SK-N-SH treated with all-trans-retinoic acid at 6 μM for 48 hours (cell line): ENCODE measurements at regions not wholly inside any gene's neighbourhood (a gene's known extent, or its start where the extent isn't known, plus 50 kb on each side); places are given as distances from the start of the nearest gene placed in this dataset.

Experiments used
- ATAC-seq: fragments of 200-7000 bp; cut with Tn5 transposase; 3 replicates; pipeline ENCODE4 v1.9.1; 2020; ENCODE audit warnings: mild to moderate bottlenecking, moderate library complexity
- BACH2 ChIP-seq: fragments of 250-450 bp; sonication (Bioruptor Pico); IDR thresholded peaks from 2 replicates; pipeline ENCODE4 v1.9.0; 2021; ENCODE audit warnings: mild to moderate bottlenecking, borderline replicate concordance
- CREB5 ChIP-seq: fragments of 250-450 bp; sonication (Bioruptor Pico); IDR thresholded peaks from 2 replicates; pipeline ENCODE4 v1.5.1; 2020; ENCODE audit warnings: low read depth, mild to moderate bottlenecking, moderate library complexity
- ESRRG ChIP-seq: fragments of 250-450 bp; sonication (Bioruptor Pico); IDR thresholded peaks from 2 replicates; pipeline ENCODE4 v1.6.1; 2021; ENCODE audit warnings: mild to moderate bottlenecking
- GLIS3 ChIP-seq: fragments of 250-450 bp; sonication (Bioruptor Pico); IDR thresholded peaks from 2 replicates; pipeline ENCODE4 v1.5.0; 2020; ENCODE audit warnings: mild to moderate bottlenecking, moderate library complexity
- OSR1 ChIP-seq: fragments of 250-450 bp; sonication (Bioruptor Pico); IDR thresholded peaks from 2 replicates; pipeline ENCODE4 v1.8.0; 2022; ENCODE audit warnings: moderate library complexity, mild to moderate bottlenecking, inconsistent platforms
- PATZ1 ChIP-seq: fragments of 250-450 bp; sonication (Bioruptor Pico); IDR thresholded peaks from 2 replicates; pipeline ENCODE4 v1.8.0; 2020; ENCODE audit warnings: mild to moderate bottlenecking, moderate library complexity, borderline replicate concordance
- POU6F1 ChIP-seq: fragments of 250-450 bp; sonication (Bioruptor Pico); IDR thresholded peaks from 2 replicates; pipeline ENCODE4 v1.8.0; 2021; ENCODE audit warnings: low read depth, mild to moderate bottlenecking, moderate library complexity, borderline replicate concordance
- PPARA ChIP-seq: fragments of 250-450 bp; sonication (Bioruptor Pico); IDR thresholded peaks from 2 replicates; pipeline ENCODE4 v1.5.0; 2020; ENCODE audit warnings: mild to moderate bottlenecking, borderline replicate concordance
- RARB ChIP-seq: fragments of 250-450 bp; sonication (Bioruptor Pico); IDR thresholded peaks from 2 replicates; pipeline ENCODE4 v1.8.0; 2021; ENCODE audit warnings: mild to moderate bottlenecking, moderate library complexity
- SNAI2 ChIP-seq: fragments of 250-450 bp; sonication (Bioruptor Pico); IDR thresholded peaks from 2 replicates; pipeline ENCODE4 v1.5.0; 2020; ENCODE audit warnings: mild to moderate bottlenecking, moderate library complexity
- TCF4 ChIP-seq: fragments of 250-450 bp; sonication (Bioruptor Pico); IDR thresholded peaks from 2 replicates; pipeline ENCODE4 v1.8.0; 2021; ENCODE audit warnings: mild to moderate bottlenecking, moderate library complexity, borderline replicate concordance
- TSHZ2 ChIP-seq: fragments of 250-450 bp; sonication (Bioruptor Pico); IDR thresholded peaks from 2 replicates; pipeline ENCODE4 v1.5.0; 2020; ENCODE audit warnings: mild to moderate bottlenecking, moderate library complexity
- ZFP3 ChIP-seq: fragments of 250-450 bp; sonication (Bioruptor Pico); IDR thresholded peaks from 2 replicates; pipeline ENCODE4 v1.5.0; 2020; ENCODE audit warnings: mild to moderate bottlenecking, moderate library complexity
- ZFP30 ChIP-seq: fragments of 450-650 bp; formaldehyde crosslinking; IDR thresholded peaks from 2 replicates; pipeline ENCODE4 v1.5.0; 2022; ENCODE audit warnings: mild to moderate bottlenecking, moderate library complexity
- ZNF565 ChIP-seq: fragments of 450-650 bp; formaldehyde crosslinking; conservative IDR thresholded peaks from 2 replicates; pipeline ENCODE4 v1.5.0; 2020; ENCODE audit warnings: low read depth, mild to moderate bottlenecking, moderate library complexity
- ZNF8 ChIP-seq: fragments of 450-650 bp; formaldehyde crosslinking; IDR thresholded peaks from 2 replicates; pipeline ENCODE4 v1.5.0; 2020; ENCODE audit warnings: mild to moderate bottlenecking, moderate library complexity

GRCh38 chr11:10386361-10386760 lies 68.7 kb upstream of the AMPD3 start:
- no peak for TF ChIP-seq ZNF8 (CRISPR knock-in tag)
- no peak for TF ChIP-seq ZNF565
- TF ChIP-seq SNAI2 (CRISPR knock-in tag): no peak
- no peak for TF ChIP-seq PATZ1 (CRISPR knock-in tag)
- TF ChIP-seq ESRRG (CRISPR knock-in tag): no peak
- no peak for TF ChIP-seq TSHZ2
- no peak for TF ChIP-seq ZFP3
- TF ChIP-seq ZFP30 (CRISPR knock-in tag): no peak
- no peak for TF ChIP-seq BACH2 (CRISPR knock-in tag)
- no peak for TF ChIP-seq POU6F1
- TF ChIP-seq PPARA (CRISPR knock-in tag): no peak
- ATAC-seq: no peak

- TF ChIP-seq CREB5 (CRISPR knock-in tag): no peak
- no peak for TF ChIP-seq PATZ1 (CRISPR knock-in tag)
- TF ChIP-seq OSR1 (CRISPR knock-in tag): no peak
- no peak for TF ChIP-seq RARB (CRISPR knock-in tag)
- no peak for ATAC-seq
These were observed 68.2 kb upstream of the AMPD3 start for GRCh38 chr11:10386861-10387205.

GRCh38 chr11:10387206-10388083 lies 67.6 kb upstream of the AMPD3 start:
- TF ChIP-seq CREB5 (CRISPR knock-in tag) (no peak), OSR1 (CRISPR knock-in tag) (no peak), TSHZ2 (peak; percentile 67), GLIS3 (no peak), TCF4 (CRISPR knock-in tag) (peak; percentile 77; the same call in 1 of the 2 replicates), SNAI2 (CRISPR knock-in tag) (0 out of 2 replicates have a peak, but pooled peaks have one; percentile 50)
- ATAC-seq: peak; percentile 77
